ENCODE measurements at regions not wholly inside any gene's neighbourhood (a gene's known extent, or its start where the extent isn't known, plus 50 kb on each side); places are given as distances from the start of the nearest gene placed in this dataset.

DNA sequence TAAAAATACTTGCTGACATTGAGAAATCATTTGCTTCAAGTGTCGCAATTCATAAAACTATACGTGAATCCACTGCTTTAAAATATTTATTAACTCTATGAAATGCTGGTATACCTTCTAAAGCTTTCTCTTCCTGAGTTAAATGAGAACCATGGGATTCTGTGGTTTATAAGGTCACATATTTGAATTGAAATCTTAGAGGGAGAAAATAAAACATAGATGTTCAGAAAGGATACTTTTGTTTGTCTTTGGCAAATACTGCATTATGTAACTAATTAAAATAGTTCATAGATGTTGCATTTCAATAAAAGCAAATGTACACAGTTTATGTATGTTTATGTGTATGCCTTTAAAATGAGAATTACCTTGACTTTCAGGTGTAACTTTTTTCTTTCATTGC is 250.1 kb downstream of the FAM170A start:
- TF ChIP-seq, protein P1, sequence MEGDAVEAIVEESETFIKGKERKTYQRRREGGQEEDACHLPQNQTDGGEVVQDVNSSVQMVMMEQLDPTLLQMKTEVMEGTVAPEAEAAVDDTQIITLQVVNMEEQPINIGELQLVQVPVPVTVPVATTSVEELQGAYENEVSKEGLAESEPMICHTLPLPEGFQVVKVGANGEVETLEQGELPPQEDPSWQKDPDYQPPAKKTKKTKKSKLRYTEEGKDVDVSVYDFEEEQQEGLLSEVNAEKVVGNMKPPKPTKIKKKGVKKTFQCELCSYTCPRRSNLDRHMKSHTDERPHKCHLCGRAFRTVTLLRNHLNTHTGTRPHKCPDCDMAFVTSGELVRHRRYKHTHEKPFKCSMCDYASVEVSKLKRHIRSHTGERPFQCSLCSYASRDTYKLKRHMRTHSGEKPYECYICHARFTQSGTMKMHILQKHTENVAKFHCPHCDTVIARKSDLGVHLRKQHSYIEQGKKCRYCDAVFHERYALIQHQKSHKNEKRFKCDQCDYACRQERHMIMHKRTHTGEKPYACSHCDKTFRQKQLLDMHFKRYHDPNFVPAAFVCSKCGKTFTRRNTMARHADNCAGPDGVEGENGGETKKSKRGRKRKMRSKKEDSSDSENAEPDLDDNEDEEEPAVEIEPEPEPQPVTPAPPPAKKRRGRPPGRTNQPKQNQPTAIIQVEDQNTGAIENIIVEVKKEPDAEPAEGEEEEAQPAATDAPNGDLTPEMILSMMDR (IDR thresholded peaks at IDR 0.05) = no peak
- no peak for TF ChIP-seq POLR2A (IDR thresholded peaks at IDR 0.05)

All from right lobe of liver (tissue), 4 donors.